NCI-H1417 (cell line): ENCODE measurements at regions not wholly inside any gene's neighbourhood (a gene's known extent, or its start where the extent isn't known, plus 50 kb on each side); places are given as distances from the start of the nearest gene placed in this dataset.

Experiments
- DNase-seq, 3 experiments: peaks; one replicate each; lab custom pipeline; 2025; lab: John Stamatoyannopoulos, UW

- no peak for DNase-seq
Observed at GRCh38 chr22:19574247-19574646, 50.0 kb upstream of the CLDN5 start.

- peak in 1 of 3 experiments; percentile 0 for DNase-seq
Observed at GRCh38 chr22:19576460-19577421, 52.5 kb upstream of the CLDN5 start.

GRCh38 chr22:19577422-19577966, 53.3 kb upstream of the CLDN5 start:
- no peak for DNase-seq

GRCh38 chr22:19578180-19579004, 54.2 kb upstream of the CLDN5 start:
- DNase-seq, result no peak

GRCh38 chr22:19579115-19579811, 55.1 kb upstream of the CLDN5 start:
- no peak for DNase-seq

- no peak for DNase-seq
Observed at GRCh38 chr22:19579880-19580279, 55.7 kb upstream of the CLDN5 start.

GRCh38 chr22:19580291-19580890, 56.2 kb upstream of the CLDN5 start:
- DNase-seq, result no peak

GRCh38 chr22:19582033-19582693, 58.0 kb upstream of the CLDN5 start:
- DNase-seq, result no peak

GRCh38 chr22:19586922-19587684, 62.9 kb upstream of the CLDN5 start:
- DNase-seq, result no peak

GRCh38 chr22:19590696-19591095, 66.5 kb upstream of the CLDN5 start:
- no peak for DNase-seq

- no peak for DNase-seq
Observed at GRCh38 chr22:19591568-19591967, 67.4 kb upstream of the CLDN5 start.

- DNase-seq, result no peak
Observed at GRCh38 chr22:19592464-19592863, 68.3 kb upstream of the CLDN5 start.

- DNase-seq, result no peak
Observed at GRCh38 chr22:19593991-19594569, 69.9 kb upstream of the CLDN5 start.

GRCh38 chr22:19595532-19595931, 71.3 kb upstream of the CLDN5 start:
- DNase-seq, result no peak

GRCh38 chr22:19596680-19597398, 72.6 kb upstream of the CLDN5 start:
- DNase-seq, result peak in 1 of 3 experiments; percentile 3

GRCh38 chr22:19597399-19597735, 73.2 kb upstream of the CLDN5 start:
- no peak for DNase-seq

GRCh38 chr22:19598054-19598855, 74.0 kb upstream of the CLDN5 start:
- DNase-seq, result no peak

GRCh38 chr22:19599004-19599403, 74.8 kb upstream of the CLDN5 start:
- DNase-seq, result no peak
